ENCODE measurements at regions not wholly inside any gene's neighbourhood (a gene's known extent, or its start where the extent isn't known, plus 50 kb on each side); places are given as distances from the start of the nearest gene placed in this dataset.

DNA sequence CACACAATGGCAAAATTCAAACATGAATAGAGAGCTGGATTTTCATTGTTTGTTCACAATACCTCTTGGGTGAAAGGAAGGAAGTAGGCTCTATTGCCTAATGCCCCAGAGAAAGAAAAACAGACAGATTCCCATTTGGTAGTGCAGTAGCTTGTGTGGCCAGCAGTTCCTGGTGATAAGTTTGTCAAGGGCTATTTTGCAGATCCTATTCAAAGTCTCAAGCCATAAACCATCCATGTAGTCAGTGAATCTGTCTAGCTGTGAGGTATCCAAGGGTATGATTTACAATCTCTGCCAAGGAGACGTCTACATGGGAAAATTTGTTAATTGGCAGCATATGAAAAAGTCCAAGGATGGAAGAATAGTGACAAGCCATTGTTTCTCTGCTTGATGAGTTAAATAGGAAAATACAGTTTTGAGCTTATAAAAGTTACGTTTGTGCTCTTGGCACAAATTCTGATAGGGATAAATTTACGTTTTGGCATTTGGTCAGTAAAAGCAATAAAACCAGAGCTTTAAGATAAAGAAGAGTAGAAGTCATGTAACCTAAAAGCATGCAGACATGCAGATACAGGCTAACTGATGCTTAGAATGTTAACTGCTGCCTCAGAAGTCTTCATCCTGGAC, 269.1 kb downstream of the GATA3 start:
- no peak overlapping the region for H3K4me3 ChIP-seq (ENCODE audit: low read depth, low read length)
- no peak for DNase-seq (ENCODE audit: low read depth)
- TF ChIP-seq, protein P1, sequence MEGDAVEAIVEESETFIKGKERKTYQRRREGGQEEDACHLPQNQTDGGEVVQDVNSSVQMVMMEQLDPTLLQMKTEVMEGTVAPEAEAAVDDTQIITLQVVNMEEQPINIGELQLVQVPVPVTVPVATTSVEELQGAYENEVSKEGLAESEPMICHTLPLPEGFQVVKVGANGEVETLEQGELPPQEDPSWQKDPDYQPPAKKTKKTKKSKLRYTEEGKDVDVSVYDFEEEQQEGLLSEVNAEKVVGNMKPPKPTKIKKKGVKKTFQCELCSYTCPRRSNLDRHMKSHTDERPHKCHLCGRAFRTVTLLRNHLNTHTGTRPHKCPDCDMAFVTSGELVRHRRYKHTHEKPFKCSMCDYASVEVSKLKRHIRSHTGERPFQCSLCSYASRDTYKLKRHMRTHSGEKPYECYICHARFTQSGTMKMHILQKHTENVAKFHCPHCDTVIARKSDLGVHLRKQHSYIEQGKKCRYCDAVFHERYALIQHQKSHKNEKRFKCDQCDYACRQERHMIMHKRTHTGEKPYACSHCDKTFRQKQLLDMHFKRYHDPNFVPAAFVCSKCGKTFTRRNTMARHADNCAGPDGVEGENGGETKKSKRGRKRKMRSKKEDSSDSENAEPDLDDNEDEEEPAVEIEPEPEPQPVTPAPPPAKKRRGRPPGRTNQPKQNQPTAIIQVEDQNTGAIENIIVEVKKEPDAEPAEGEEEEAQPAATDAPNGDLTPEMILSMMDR (conservative IDR thresholded peaks at IDR 0.05; ENCODE audit: low read depth, low read length) = no peak

DNA sequence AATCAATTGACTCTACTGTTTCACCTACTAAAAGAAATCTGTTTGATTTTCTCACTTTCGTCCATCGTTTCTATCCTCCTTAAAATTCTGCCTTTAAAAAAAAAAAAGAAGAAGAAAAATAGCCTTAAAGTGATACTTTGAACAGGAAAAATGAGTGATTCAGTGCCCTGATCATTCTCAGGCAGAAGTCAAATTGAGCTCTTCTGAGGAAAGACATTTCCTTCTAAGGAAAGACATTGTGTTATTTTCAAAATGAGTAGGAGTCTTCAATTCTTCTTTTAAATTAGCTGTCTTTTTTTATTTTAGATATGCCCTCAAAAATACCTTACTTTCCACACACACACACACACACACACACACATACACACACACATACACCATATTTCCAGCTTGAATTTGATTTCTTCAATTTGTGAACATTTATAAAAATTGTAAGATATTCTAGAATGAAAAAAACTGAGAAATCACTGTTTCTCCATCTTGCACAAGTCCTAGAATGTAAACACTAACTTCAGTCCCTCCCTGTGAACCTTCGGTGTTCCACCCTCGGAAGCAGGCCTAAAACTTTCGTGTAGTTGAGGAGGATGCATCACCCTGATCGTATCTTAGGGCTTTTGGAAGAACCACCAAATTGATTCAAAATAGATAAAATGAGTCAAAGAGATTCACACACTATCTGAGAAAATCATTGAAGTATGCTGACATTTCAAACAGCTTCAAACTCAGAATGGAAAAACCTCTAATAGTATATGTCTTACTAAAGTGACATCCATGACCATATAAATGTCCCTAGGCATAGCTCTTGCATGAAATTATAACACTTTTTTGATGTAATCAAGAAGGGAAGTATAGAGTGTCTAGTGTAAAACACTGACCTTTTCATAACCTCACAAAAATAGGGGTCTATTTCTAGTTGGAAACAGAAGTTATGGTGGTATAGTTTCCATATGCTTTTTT, 270.8 kb downstream of the GATA3 start:
- H3K4me3 ChIP-seq (ENCODE audit: low read depth, low read length) = no peak overlapping the region
- TF ChIP-seq, protein P1 (conservative IDR thresholded peaks at IDR 0.05; ENCODE audit: low read depth, low read length) = no peak
- DNase-seq (ENCODE audit: low read depth) = no peak

DNA sequence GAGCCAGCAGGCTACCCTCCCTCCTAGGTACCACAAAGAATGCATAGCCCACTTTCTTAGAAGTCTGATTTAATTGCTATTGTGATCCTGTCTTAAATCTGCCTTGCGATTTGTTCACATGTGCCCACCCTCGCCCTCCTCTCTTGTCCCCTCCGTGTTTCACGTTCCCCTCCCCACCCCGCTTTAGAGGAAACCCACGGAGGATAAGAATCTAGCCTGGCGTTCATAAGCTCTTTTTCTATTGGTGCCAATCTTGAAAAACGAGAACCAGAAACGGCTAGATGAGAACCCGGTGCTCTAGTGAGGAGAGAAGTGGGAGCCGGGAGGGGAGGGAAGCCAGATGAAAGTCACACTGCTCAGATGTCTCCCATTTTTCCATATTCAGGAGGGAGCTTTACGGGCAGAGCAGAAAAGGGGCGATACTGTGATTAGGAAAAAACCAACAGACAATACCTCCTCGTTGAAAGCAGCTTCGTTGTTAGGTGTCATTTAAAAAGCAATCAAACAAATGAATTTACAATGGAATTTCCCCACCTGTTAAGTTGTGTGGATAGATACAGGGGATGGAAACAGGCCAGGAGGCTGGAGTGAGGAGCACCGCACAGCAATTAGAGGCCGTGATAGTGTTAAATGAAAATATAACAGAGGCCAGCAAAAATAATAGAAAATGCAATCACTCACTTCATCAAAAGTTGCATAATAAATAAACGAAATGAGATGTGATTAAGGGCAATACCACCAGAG, 272.1 kb downstream of the GATA3 start:
- no peak for DNase-seq (ENCODE audit: low read depth)
- H3K4me3 ChIP-seq (ENCODE audit: low read depth, low read length) = no peak overlapping the region
- TF ChIP-seq, protein P1 (conservative IDR thresholded peaks at IDR 0.05; ENCODE audit: low read depth, low read length) = no peak

DNA sequence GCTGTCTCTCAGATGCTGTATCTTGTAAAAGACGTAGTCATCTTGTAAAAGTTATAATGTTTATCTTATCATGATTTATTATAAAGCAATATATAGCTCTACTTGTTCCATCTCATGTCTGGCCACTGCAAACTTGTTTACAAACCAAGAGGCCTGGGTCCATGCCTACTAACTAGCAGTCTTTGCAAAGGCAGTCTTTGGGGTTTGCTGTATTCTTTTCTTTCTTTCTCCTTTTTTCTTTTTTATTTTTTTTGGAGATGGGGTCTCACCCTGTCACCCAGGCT, 272.6 kb downstream of the GATA3 start:
- no peak for DNase-seq (ENCODE audit: low read depth)
- no peak overlapping the region for H3K4me3 ChIP-seq (ENCODE audit: low read depth, low read length)
- TF ChIP-seq, protein P1 (conservative IDR thresholded peaks at IDR 0.05; ENCODE audit: low read depth, low read length) = no peak

DNA sequence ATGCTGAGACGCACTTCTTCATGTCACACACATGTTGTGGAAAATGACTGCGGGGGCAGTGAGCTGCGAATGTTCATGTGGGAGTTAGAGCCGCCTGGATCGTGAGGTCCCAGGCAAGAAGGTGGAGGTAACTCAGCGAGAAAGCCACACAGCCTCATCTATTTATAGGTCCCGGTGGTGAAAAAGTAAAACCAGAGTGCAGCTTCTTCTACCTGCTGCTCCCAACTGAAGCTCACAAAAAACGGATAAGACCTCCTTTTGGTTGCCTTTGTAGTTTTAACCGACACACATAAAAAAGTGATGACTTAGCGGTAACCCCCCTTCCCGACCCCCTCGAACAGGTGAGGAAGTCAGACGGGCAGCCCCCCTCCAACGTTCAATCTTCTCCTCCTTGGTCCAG, 276.9 kb downstream of the GATA3 start:
- TF ChIP-seq, protein P1 (conservative IDR thresholded peaks at IDR 0.05; ENCODE audit: low read depth, low read length) = no peak
- no peak for DNase-seq (ENCODE audit: low read depth)
- H3K4me3 ChIP-seq (ENCODE audit: low read depth, low read length) = no peak overlapping the region

DNA sequence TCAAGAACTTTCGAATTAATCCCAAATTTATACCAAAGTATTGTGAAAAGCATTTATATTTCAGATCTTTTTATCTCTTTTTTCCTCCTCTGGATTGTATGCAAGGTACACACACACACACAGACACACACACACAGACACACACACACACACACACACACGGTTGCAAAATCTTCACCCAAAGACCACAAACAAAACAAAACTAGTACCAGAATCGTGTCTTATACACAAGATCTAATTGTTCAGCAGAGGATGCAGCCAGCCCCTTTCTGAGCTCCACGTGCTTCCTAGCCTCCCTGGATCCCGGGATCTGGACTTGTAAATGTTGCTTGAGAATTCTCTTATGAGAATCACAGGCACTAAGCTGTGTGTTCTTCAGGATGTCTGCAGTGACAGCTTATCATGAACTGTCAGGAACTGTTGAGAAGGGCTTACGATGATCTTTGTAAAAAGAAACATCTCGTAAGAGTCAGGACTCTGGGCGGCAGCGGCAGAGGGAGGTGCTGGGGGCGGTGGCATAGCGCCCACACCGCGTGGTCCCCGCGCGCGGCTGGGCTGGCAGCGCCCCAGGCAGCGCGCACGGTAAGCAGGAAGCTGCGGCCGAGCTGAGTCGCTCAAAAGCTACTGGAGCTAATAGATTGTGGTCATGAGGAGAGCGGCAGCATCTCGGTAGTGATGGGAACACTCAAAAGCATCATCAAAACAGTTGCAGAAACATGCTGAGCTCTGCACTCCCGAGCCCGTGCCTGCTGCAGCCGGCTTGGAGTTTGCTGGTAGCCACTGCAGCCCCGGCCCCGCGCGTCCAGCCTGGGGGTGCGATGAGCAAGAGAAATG, 277.6 kb downstream of the GATA3 start:
- TF ChIP-seq, protein P1 (conservative IDR thresholded peaks at IDR 0.05; ENCODE audit: low read depth, low read length) = no peak
- no peak overlapping the region for H3K4me3 ChIP-seq (ENCODE audit: low read depth, low read length)
- DNase-seq (ENCODE audit: low read depth) = peak; percentile 33

All from choroid plexus epithelial cell (primary cell).